ENCODE measurements at regions not wholly inside any gene's neighbourhood (a gene's known extent, or its start where the extent isn't known, plus 50 kb on each side); places are given as distances from the start of the nearest gene placed in this dataset.

- DNase-seq: no peak
- H3K4me3 ChIP-seq (ENCODE audit: low read depth, low read length): no peak overlapping the region
- H3K27ac Mint-ChIP-seq (ENCODE audit: unreplicated experiment): no peak overlapping the region
- no TSS peak for BruUV-seq (replicated peaks)
- intact Hi-C loops (cut with micrococcal nuclease; ENCODE audit: unreplicated experiment): no loop called here
- CTCF ChIA-PET: no interaction called here
- H3K4me1 Mint-ChIP-seq (ENCODE audit: low read depth, unreplicated experiment): no peaks in the 10 kb centered on the region
- no peaks in the 10 kb centered on the region for H3K36me3 Mint-ChIP-seq (ENCODE audit: insufficient read depth, unreplicated experiment)
- H3K27me3 Mint-ChIP-seq (ENCODE audit: insufficient read depth, unreplicated experiment): peaks cover 23% of the 10 kb centered on the region
- peaks cover 4% of the 10 kb centered on the region; the same call in 1 of the 2 replicates for H3K27me3 ChIP-seq (replicated peaks; ENCODE audit: control insufficient read depth, insufficient read depth, low read length)
- H3K4me1 ChIP-seq: no peaks in the 10 kb centered on the region
- POLR2A ChIA-PET: no interaction called here
- H3K36me3 ChIP-seq (ENCODE audit: control insufficient read depth, insufficient read depth, low read length): no peaks in the 10 kb centered on the region
- no peak for TF ChIP-seq CTCF (IDR thresholded peaks at IDR 0.05; ENCODE audit: insufficient read depth in 1 of 2, low read depth in 1 of 2, low read length in 1 of 2, severe bottlenecking in 1 of 2, unreplicated experiment in 1 of 2)
- no peaks in the 10 kb centered on the region for H3K9me3 Mint-ChIP-seq (ENCODE audit: unreplicated experiment)
- no peak overlapping the region for H3K4me3 Mint-ChIP-seq (ENCODE audit: unreplicated experiment)
- no peaks in the 10 kb centered on the region for H3K9me3 ChIP-seq
Measured at GRCh38 chr11:115939731-115940421, 435.7 kb upstream of the CADM1 start.

GRCh38 chr11:115939104-115939730, 435.0 kb upstream of the CADM1 start:
- Mint-ChIP-seq H3K9me3 (ENCODE audit: unreplicated experiment) (no peaks in the 10 kb centered on the region), H3K27ac (ENCODE audit: unreplicated experiment) (no peak overlapping the region), H3K27me3 (ENCODE audit: insufficient read depth, unreplicated experiment) (peaks cover 28% of the 10 kb centered on the region), H3K4me3 (ENCODE audit: unreplicated experiment) (no peak overlapping the region), H3K36me3 (ENCODE audit: insufficient read depth, unreplicated experiment) (no peaks in the 10 kb centered on the region), H3K4me1 (ENCODE audit: low read depth, unreplicated experiment) (no peaks in the 10 kb centered on the region)
- Histone ChIP-seq H3K4me3 (ENCODE audit: low read depth, low read length) (no peak overlapping the region), H3K27me3 (replicated peaks; ENCODE audit: control insufficient read depth, insufficient read depth, low read length) (peaks cover 4% of the 10 kb centered on the region; the same call in 1 of the 2 replicates), H3K9me3 (no peaks in the 10 kb centered on the region), H3K36me3 (ENCODE audit: control insufficient read depth, insufficient read depth, low read length) (no peaks in the 10 kb centered on the region), H3K4me1 (no peaks in the 10 kb centered on the region)
- POLR2A ChIA-PET: no interaction called here
- DNase-seq: no peak
- no peak for TF ChIP-seq CTCF (IDR thresholded peaks at IDR 0.05; ENCODE audit: insufficient read depth in 1 of 2, low read depth in 1 of 2, low read length in 1 of 2, severe bottlenecking in 1 of 2, unreplicated experiment in 1 of 2)
- no TSS peak for BruUV-seq (replicated peaks)
- intact Hi-C loops (cut with micrococcal nuclease; ENCODE audit: unreplicated experiment): no loop called here
- CTCF ChIA-PET: no interaction called here

DNA sequence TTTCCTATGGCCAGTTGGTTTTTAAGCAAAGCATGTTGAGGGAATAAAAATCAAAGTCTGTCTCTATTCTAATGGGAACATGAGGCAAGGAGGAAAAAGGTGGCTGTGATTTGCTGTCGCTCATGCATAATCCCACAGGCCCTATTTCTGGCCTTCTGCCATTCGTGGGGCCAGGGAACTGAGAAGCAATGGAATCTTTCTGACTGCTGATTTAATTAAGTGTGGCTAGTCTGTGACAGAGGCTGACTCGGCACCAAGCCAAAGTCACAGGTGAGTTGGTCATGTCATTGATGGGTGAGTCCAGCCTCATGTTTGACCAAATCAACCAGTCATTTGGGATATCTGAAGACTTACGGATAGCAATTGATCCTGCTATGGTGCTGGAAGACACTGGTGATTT, 429.3 kb upstream of the CADM1 start:
- no peaks in the 10 kb centered on the region for H3K36me3 ChIP-seq (ENCODE audit: control insufficient read depth, insufficient read depth, low read length)
- Mint-ChIP-seq H3K27ac (ENCODE audit: unreplicated experiment) (no peak overlapping the region), H3K4me1 (ENCODE audit: low read depth, unreplicated experiment) (no peaks in the 10 kb centered on the region), H3K4me3 (ENCODE audit: unreplicated experiment) (no peak overlapping the region), H3K9me3 (ENCODE audit: unreplicated experiment) (no peaks in the 10 kb centered on the region), H3K36me3 (ENCODE audit: insufficient read depth, unreplicated experiment) (no peaks in the 10 kb centered on the region), H3K27me3 (ENCODE audit: insufficient read depth, unreplicated experiment) (peaks cover 35% of the 10 kb centered on the region)
- no TSS peak for BruUV-seq (replicated peaks)
- no peak for DNase-seq
- H3K9me3 ChIP-seq: no peaks in the 10 kb centered on the region
- intact Hi-C loops (cut with micrococcal nuclease; ENCODE audit: unreplicated experiment): no loop called here
- TF ChIP-seq CTCF (IDR thresholded peaks at IDR 0.05; ENCODE audit: insufficient read depth in 1 of 2, low read depth in 1 of 2, low read length in 1 of 2, severe bottlenecking in 1 of 2, unreplicated experiment in 1 of 2): no peak
- H3K27me3 ChIP-seq (replicated peaks; ENCODE audit: control insufficient read depth, insufficient read depth, low read length): no peaks in the 10 kb centered on the region; the same call in 1 of the 2 replicates
- H3K4me3 ChIP-seq (ENCODE audit: low read depth, low read length): no peak overlapping the region
- H3K4me1 ChIP-seq: no peaks in the 10 kb centered on the region
- ChIA-PET CTCF (interaction anchor here (0.5 kb wide), 1 partner anchor 285 kb away, joined by 3 read pairs; no protein-coding TSS in a partner anchor), POLR2A (no interaction called here)

All from Caco-2 (cell line).